WI38 (cell line): ENCODE measurements at regions not wholly inside any gene's neighbourhood (a gene's known extent, or its start where the extent isn't known, plus 50 kb on each side); places are given as distances from the start of the nearest gene placed in this dataset.

Source experiments
- H3K4me3 ChIP-seq: 2 replicates; pipeline ENCODE4 v1.5.1; 2011; ENCODE audit warnings: low read depth, mild to moderate bottlenecking, control low read depth, low read length
- TF ChIP-seq, protein P1 (sequence below): IDR thresholded peaks from 2 replicates; pipeline ENCODE4 v1.5.1; 2012; ENCODE audit warnings: low read depth, mild to moderate bottlenecking, control low read depth, low read length

DNA sequence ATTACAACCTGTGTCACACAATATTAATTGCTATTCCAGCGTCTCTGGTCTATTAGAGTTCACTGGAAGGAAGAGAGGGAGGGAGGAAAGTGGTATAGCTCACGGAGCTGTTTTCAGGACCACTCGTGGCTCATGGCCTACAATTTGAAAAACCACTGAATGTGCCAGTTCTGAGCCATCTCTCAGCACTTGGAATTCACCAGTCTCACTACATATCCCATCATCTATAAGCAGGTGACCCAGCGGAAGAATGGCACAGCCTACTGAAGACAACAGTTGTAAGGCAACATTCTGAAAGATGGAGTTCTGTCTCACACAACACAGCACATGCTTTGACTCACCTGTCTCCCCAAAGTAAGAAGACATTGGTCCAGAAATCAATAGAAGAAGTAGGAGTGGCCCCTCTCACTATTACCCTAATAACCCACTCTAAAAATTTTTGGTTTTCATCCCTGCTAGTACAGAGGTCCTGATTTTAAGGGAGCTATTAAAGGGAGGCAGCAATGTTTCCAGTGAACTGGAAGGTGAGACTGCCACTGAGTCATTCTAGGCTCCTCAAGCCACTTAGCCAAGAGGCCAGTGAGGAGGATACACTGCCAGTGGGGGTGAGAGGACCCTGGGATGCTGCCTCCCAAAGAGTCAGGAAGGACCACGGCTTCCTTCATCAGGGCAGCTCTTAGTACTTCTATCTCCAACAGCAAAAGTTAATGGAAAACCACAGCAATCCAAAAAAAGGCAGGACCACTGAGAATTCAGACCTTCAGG lies 50.0 kb upstream of the DOCK9 start:
- H3K4me3 ChIP-seq, result no peak overlapping the region
- TF ChIP-seq, protein P1, sequence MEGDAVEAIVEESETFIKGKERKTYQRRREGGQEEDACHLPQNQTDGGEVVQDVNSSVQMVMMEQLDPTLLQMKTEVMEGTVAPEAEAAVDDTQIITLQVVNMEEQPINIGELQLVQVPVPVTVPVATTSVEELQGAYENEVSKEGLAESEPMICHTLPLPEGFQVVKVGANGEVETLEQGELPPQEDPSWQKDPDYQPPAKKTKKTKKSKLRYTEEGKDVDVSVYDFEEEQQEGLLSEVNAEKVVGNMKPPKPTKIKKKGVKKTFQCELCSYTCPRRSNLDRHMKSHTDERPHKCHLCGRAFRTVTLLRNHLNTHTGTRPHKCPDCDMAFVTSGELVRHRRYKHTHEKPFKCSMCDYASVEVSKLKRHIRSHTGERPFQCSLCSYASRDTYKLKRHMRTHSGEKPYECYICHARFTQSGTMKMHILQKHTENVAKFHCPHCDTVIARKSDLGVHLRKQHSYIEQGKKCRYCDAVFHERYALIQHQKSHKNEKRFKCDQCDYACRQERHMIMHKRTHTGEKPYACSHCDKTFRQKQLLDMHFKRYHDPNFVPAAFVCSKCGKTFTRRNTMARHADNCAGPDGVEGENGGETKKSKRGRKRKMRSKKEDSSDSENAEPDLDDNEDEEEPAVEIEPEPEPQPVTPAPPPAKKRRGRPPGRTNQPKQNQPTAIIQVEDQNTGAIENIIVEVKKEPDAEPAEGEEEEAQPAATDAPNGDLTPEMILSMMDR, result no peak

DNA sequence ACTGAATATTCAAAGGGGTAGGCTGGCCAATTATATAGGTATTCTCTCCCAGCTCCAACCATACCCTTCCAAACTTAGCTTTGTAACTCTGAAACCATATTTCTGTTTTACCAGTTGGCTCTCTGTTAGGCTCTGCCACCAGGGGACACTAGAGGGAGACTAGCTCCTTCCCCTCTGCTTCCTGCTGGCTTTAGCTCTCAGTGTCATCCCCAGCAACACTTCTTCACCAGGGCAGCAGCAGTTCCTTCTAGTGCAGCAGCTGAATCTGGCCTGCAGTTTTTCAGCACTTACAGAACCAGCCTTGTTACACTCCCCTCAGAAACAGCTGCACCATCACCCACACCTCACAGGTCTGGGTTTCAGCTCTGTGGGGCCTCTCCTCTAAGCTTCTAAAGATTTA lies 51.0 kb upstream of the DOCK9 start:
- H3K4me3 ChIP-seq, result no peak overlapping the region
- TF ChIP-seq, protein P1, result peak; percentile 22; the same call in 1 of the 2 replicates

DNA sequence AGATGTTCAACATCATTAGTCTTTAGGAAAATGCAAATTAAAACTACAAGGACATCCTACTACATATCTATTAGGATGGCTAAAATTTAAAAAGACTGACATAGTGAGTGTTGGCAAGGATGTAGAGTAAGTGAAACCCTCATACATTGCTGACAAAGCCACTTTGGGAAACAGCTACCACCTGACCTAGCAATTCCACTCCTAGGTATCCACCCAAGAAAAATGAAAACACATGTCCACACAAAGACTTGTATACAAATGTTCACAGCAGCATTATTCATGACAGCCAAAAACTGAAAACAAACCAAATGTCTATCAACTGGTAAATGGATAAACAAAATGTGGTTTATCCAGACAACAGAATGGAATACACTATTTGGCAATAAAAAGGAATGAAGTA lies 51.7 kb upstream of the DOCK9 start:
- H3K4me3 ChIP-seq, result no peak overlapping the region
- TF ChIP-seq, protein P1, result no peak

DNA sequence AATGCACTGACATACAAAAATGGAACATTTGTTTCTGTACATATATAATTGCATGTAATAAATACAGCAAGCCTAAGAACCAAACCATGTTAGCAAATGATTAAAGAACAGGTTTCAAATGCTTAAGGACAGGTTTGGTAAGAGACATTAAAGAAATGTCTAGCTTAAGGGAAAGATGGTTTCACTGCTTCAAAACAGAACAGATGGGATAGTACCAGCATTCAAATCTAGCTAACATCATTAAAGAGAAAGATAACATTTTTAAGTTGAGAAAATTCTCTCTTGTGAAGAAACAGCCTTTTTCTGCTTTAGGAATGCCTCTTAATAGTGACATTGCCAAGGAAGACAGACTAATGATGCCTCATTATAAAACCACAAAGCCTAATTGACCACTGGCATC lies 52.5 kb upstream of the DOCK9 start:
- H3K4me3 ChIP-seq, result no peak overlapping the region
- TF ChIP-seq, protein P1, result no peak

DNA sequence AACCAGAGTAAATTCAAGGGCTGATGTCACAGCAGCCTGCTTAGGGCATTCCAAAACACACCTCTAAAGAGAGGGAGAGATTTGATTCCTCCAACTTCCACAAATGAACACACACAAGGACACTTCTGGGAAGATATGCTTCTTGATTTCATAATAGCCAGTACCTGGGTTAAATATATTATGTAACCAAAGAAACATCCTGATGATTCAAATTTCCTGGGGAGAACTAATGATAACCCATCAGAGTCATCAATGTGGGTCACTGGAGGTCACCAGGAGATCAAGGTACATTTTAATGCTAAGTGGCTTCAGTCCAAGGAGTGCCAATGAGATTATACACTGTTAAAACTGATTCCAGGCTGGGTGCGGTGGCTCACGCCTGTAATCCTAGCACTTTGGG lies 54.0 kb upstream of the DOCK9 start:
- H3K4me3 ChIP-seq, result no peak overlapping the region
- TF ChIP-seq, protein P1, result no peak

DNA sequence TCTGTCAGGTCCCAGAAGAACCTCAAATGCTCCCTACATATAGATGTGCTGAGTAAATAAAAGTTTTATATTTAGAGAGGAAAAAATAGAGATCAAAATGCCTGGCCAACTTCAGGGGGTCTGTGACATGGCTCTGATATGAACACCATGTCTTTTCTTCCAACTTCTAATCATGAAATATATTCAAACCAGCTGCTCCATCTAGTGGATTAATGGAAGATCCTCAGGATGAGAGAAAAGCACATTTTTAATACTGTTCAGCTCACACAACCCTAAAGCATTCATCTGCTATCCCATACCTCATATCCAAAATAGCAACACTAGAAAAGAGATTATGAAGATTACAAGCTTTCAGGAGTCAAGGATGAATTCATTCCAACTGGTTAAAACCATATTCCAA lies 56.0 kb upstream of the DOCK9 start:
- H3K4me3 ChIP-seq, result no peak overlapping the region
- TF ChIP-seq, protein P1, result 0 out of 2 replicates have a peak, but pooled peaks have one; percentile 13

DNA sequence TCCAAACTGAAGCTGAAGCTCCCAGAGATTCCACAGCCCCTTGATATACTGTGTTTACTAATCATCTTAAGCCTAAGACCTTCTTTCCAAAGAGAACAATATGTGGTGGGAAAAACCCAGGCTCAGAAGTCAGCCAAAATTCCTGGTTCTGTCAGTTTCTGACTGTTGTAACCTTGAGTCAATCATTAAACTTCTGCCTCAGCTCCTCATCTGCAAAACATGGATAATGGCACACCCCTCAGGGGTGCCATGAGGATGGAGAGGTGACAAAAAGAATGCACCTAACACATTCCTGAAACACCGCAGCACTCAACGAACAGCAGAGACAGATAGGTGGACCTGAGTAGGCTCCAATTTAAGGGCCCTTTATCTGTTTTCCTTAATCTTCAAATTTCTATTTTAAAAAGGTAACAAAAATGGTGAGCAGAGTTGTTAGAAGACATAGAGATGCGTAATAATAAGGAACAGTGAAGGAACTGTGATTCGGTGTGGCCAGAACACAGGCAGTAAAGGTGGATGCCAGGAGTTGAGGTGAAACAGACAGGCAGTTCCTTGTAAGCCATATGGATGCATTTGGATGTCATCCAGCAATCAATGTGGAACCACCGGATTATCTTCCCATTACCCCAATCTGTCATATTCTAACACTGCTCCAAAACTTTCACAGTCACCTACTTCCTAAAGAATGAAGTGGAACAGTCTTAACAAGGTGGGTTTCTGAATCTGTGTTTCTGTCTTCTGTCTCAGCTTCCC lies 56.6 kb upstream of the DOCK9 start:
- TF ChIP-seq, protein P1, result no peak
- no peak overlapping the region for H3K4me3 ChIP-seq
